Fibroblast of mammary gland (primary cell): ENCODE measurements at regions not wholly inside any gene's neighbourhood (a gene's known extent, or its start where the extent isn't known, plus 50 kb on each side); places are given as distances from the start of the nearest gene placed in this dataset.

ENCODE experiments used
- DNase-seq: peaks from one replicate; pipeline ENCODE4 v3.0.0-alpha.2; 2010; ENCODE audit warnings: low read depth
- H3K4me3 ChIP-seq: 2 replicates; pipeline ENCODE4 v1.5.1; 2011; ENCODE audit warnings: low read depth, mild to moderate bottlenecking, low read length, moderate library complexity; ENCODE audit not compliant: control insufficient read depth
- TF ChIP-seq, protein P1 (sequence below): conservative IDR thresholded peaks from 2 replicates; pipeline ENCODE4 v1.5.1; 2011; ENCODE audit warnings: low read depth, low read length, inconsistent platforms; ENCODE audit not compliant: control insufficient read depth, insufficient read depth

DNA sequence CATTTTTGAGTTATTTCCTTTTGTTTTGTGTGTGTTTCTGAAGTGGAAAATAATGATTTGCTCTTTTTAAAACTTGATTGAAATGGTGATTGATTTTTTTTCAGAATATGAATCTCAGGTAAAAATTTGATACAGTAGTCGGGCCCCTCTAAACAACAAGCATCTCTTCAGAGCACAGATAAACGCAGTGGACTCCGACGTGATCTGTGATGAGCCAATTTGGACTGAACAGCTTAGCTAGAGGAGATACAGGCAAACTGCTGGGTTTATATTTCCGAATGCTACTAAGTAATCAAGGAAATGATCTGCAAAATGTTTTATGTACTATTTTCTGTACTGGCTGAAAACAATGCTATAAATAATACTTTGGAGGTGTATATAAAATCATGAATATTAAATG, 705.7 kb upstream of the RGS18 start:
- H3K4me3 ChIP-seq = no peak overlapping the region
- TF ChIP-seq, protein P1, sequence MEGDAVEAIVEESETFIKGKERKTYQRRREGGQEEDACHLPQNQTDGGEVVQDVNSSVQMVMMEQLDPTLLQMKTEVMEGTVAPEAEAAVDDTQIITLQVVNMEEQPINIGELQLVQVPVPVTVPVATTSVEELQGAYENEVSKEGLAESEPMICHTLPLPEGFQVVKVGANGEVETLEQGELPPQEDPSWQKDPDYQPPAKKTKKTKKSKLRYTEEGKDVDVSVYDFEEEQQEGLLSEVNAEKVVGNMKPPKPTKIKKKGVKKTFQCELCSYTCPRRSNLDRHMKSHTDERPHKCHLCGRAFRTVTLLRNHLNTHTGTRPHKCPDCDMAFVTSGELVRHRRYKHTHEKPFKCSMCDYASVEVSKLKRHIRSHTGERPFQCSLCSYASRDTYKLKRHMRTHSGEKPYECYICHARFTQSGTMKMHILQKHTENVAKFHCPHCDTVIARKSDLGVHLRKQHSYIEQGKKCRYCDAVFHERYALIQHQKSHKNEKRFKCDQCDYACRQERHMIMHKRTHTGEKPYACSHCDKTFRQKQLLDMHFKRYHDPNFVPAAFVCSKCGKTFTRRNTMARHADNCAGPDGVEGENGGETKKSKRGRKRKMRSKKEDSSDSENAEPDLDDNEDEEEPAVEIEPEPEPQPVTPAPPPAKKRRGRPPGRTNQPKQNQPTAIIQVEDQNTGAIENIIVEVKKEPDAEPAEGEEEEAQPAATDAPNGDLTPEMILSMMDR = no peak
- no peak for DNase-seq

DNA sequence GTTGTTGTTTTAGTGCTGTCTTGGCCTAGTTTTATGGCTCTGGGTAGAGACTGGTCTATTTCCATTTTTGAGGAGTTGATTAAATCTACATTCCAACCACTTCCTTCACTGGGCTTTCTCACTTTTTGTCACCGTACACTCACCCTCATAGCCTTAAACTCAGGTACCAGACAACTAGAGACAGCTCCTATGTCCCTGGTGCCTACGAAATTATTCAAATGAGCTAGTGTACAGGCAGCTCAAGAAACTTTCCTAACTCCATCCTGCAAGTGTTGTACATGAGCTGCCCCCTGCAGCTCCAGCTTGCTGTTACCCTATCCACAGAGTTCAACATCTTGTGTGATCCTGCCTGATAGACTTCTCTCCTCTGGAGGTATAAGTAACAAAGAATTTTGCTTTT, 704.8 kb upstream of the RGS18 start:
- TF ChIP-seq, protein P1 = no peak

DNA sequence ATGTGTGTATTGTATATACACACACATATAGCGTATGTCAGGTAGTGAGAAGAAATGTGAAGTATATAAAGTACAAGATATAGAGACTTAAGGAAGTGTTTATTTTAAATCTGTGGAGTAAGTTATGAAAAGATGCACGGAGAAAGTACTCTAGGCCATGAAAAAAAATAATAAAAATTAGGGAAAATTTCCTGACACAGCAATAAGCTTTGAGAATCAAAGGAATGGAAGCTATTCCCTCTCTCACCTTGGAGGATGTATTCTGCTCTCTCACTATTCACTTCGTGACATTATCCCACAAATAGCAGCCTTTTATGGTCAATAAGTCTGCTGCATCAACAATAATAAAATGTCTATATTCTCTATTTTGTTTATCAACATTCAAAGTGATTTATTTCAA, 700.4 kb upstream of the RGS18 start:
- DNase-seq = no peak
- TF ChIP-seq, protein P1 = no peak
- no peak overlapping the region for H3K4me3 ChIP-seq

More for the DNA sequence above, 704.8 kb upstream of the RGS18 start:
- H3K4me3 ChIP-seq = no peak overlapping the region
- no peak for DNase-seq

DNA sequence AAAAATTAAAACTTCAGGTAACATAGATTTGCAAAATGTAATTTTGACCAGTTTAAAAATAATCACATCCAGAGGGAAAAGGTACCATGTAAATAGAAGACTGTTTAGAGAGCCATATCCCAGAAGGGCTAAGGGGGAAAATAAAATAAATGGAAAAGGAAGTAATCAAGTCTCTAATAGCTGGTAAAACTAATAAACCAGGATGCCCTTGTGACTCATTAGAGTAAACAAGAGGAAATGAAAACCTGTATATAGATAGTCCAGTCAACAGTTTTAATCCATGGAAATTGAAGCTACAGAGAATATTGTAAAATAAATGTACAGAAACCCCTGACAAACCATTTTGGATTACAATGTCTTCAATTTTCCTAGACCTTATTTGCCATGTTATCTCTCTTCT, 698.0 kb upstream of the RGS18 start:
- TF ChIP-seq, protein P1 = no peak
- no peak for DNase-seq
- H3K4me3 ChIP-seq = no peak overlapping the region

DNA sequence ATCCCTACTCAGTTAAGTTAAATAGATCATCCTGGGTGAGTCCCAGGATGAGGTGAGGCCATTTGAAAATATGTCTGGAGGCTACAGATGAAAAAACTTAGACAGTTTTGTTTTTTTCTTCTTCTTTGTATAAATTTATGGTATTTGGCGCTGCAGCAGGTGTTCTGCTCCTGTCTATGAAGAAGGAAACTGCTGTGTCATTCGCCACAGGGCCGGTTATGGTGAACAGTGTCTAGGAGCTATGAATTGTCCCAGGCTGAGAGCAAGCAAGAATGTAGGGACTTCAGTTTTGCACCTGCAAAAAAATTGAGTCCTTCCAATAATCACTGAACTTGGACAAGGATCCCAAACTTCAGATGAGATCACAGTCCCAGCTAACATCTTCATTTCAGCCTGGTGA, 674.3 kb upstream of the RGS18 start:
- no peak overlapping the region for H3K4me3 ChIP-seq
- DNase-seq = no peak
- TF ChIP-seq, protein P1 = no peak

DNA sequence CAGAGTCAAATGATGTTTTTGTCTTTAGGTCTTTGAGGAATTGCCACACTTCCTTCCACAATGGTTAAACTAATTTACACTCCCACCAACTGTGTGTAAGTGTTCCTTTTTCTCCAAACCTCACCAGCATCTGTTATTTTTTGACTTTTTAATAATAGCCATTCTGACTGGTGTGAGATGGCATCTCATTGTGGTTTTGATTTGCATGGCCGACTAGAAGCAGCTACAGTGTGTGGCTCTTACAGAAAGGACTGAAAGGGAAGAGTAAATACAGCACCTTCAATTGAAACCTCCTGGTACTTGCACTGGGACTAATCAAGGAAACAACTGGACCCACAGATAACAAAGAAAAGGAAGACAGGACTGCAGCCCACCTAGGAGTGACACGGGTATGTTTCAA, 668.0 kb upstream of the RGS18 start:
- TF ChIP-seq, protein P1 = no peak
- DNase-seq = no peak
- no peak overlapping the region for H3K4me3 ChIP-seq

DNA sequence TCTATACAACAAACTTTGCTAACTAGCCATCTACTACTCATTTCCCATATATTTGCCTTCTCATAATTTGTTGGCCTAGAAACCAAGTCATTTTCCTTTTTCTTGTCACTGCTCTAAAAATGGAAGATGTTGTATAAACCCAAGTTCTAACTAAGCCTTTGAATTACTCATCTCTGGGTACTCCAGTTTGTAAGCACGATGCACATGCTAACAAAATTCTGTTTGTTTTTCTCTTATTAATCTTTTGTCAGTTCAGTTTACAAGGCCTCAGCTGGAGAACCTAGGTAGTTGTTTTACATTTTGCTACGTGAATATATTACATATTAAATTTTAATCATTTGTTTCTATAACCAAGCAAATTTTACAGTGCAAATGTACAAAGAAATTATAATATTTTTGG, 663.2 kb upstream of the RGS18 start:
- TF ChIP-seq, protein P1 = no peak
- H3K4me3 ChIP-seq = no peak overlapping the region
- no peak for DNase-seq
